Coronary artery (tissue), 2 donors: ENCODE measurements at regions not wholly inside any gene's neighbourhood (a gene's known extent, or its start where the extent isn't known, plus 50 kb on each side); places are given as distances from the start of the nearest gene placed in this dataset.

Source experiments
- DNase-seq: peaks from one replicate; pipeline ENCODE4 v3.0.0-alpha.2; 2017; ENCODE audit warnings: low spot score
- H3K27ac ChIP-seq, 2 donors: fragments of 200-600 bp; sonication (generic); one replicate each; pipeline ENCODE4 v1.5.1; 2016 to 2019
- H3K4me3 ChIP-seq: fragments of 200-600 bp; sonication (generic); 2 replicates; pipeline ENCODE4 v1.5.1; 2016; ENCODE audit warnings: mild to moderate bottlenecking, moderate library complexity
- CTCF ChIP-seq: fragments of 200-600 bp; sonication (generic); IDR thresholded peaks from one replicate; pipeline ENCODE4 v1.5.1; 2019; ENCODE audit warnings: antibody characterized with exemption

- no peak for TF ChIP-seq CTCF
- no peak overlapping the region for H3K4me3 ChIP-seq
- no peak overlapping the region for H3K27ac ChIP-seq
- DNase-seq, result no peak
Measured at GRCh38 chr13:105050686-105051085, 1484.8 kb downstream of the EFNB2 start.

GRCh38 chr13:105048677-105049076 is 1486.8 kb downstream of the EFNB2 start:
- TF ChIP-seq CTCF, result no peak
- no peak overlapping the region for H3K4me3 ChIP-seq
- no peak overlapping the region for H3K27ac ChIP-seq
- no peak for DNase-seq

GRCh38 chr13:105047676-105048295 is 1487.7 kb downstream of the EFNB2 start:
- no peak for DNase-seq
- no peak overlapping the region for H3K27ac ChIP-seq
- no peak for TF ChIP-seq CTCF
- no peak overlapping the region for H3K4me3 ChIP-seq

- H3K27ac ChIP-seq, result no peak overlapping the region
- no peak overlapping the region for H3K4me3 ChIP-seq
- no peak for DNase-seq
- TF ChIP-seq CTCF, result no peak
Measured at GRCh38 chr13:105037110-105037509, 1498.4 kb downstream of the EFNB2 start.

GRCh38 chr13:105035092-105035491 is 1500.4 kb downstream of the EFNB2 start:
- no peak for DNase-seq
- H3K4me3 ChIP-seq, result no peak overlapping the region
- TF ChIP-seq CTCF, result no peak
- no peak overlapping the region for H3K27ac ChIP-seq

- no peak for TF ChIP-seq CTCF
- Histone ChIP-seq H3K4me3 (no peak overlapping the region), H3K27ac (no peak overlapping the region)
- DNase-seq, result no peak
Measured at GRCh38 chr13:105033999-105034398, 1501.5 kb downstream of the EFNB2 start.

GRCh38 chr13:105031306-105031705 is 1504.2 kb downstream of the EFNB2 start:
- Histone ChIP-seq H3K4me3 (no peak overlapping the region), H3K27ac (no peak overlapping the region)
- TF ChIP-seq CTCF, result no peak
- no peak for DNase-seq
